GM06990 (cell line): ENCODE measurements at regions not wholly inside any gene's neighbourhood (a gene's known extent, or its start where the extent isn't known, plus 50 kb on each side); places are given as distances from the start of the nearest gene placed in this dataset.

ENCODE experiments used
- DNase-seq: peaks from one replicate; pipeline ENCODE4 v3.0.0-alpha.2; 2011; ENCODE audit not compliant: insufficient read length; ENCODE audit errors: extremely low read depth
- H3K27me3 ChIP-seq: replicated peaks from 2 replicates; pipeline ENCODE4 v1.6.0; 2011; ENCODE audit warnings: low read length; ENCODE audit not compliant: control insufficient read depth, insufficient read depth
- H3K36me3 ChIP-seq: 2 replicates; pipeline ENCODE4 v1.5.1; 2011; ENCODE audit warnings: low read length; ENCODE audit not compliant: control insufficient read depth, insufficient read depth
- H3K4me3 ChIP-seq: replicated peaks from 2 replicates; pipeline ENCODE4 v1.5.1; 2011; ENCODE audit warnings: low read depth, mild to moderate bottlenecking, control low read depth, low read length
- TF ChIP-seq, protein P1 (sequence below): IDR thresholded peaks from 2 replicates; pipeline ENCODE4 v1.5.1; 2011; ENCODE audit warnings: low read length, control low read depth, mild to moderate bottlenecking, inconsistent platforms; ENCODE audit not compliant: insufficient read depth, poor library complexity, severe bottlenecking

- Histone ChIP-seq H3K36me3 (no peaks in the 10 kb centered on the region), H3K4me3 (no peak overlapping the region), H3K27me3 (no peaks in the 10 kb centered on the region)
- DNase-seq, result no peak
- TF ChIP-seq, protein P1, sequence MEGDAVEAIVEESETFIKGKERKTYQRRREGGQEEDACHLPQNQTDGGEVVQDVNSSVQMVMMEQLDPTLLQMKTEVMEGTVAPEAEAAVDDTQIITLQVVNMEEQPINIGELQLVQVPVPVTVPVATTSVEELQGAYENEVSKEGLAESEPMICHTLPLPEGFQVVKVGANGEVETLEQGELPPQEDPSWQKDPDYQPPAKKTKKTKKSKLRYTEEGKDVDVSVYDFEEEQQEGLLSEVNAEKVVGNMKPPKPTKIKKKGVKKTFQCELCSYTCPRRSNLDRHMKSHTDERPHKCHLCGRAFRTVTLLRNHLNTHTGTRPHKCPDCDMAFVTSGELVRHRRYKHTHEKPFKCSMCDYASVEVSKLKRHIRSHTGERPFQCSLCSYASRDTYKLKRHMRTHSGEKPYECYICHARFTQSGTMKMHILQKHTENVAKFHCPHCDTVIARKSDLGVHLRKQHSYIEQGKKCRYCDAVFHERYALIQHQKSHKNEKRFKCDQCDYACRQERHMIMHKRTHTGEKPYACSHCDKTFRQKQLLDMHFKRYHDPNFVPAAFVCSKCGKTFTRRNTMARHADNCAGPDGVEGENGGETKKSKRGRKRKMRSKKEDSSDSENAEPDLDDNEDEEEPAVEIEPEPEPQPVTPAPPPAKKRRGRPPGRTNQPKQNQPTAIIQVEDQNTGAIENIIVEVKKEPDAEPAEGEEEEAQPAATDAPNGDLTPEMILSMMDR, result no peak
Measured at GRCh38 chr13:74274916-74275315, 140.7 kb upstream of the KLF12 start.

DNA sequence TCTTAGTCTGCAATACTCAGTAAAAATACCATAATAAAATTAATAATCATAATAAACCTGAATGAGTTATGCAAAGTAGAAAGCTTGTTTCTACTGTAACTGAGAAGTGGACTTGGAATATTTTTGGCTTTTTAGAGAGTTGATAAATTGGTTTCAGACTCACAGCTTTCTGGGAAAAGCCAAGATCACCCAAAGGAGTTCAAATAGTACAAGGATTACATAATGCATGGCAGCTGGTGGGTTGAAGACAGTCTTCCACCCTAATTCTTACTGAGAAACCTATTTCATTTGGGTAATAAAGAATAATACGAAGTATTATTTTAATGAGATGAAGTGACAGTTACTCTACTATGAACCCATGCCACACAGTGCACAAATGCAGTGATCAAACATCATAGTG, 139.4 kb upstream of the KLF12 start:
- TF ChIP-seq, protein P1, result no peak
- H3K4me3 ChIP-seq, result no peak overlapping the region
- no peak for DNase-seq
- no peaks in the 10 kb centered on the region for H3K27me3 ChIP-seq
- H3K36me3 ChIP-seq, result no peaks in the 10 kb centered on the region

DNA sequence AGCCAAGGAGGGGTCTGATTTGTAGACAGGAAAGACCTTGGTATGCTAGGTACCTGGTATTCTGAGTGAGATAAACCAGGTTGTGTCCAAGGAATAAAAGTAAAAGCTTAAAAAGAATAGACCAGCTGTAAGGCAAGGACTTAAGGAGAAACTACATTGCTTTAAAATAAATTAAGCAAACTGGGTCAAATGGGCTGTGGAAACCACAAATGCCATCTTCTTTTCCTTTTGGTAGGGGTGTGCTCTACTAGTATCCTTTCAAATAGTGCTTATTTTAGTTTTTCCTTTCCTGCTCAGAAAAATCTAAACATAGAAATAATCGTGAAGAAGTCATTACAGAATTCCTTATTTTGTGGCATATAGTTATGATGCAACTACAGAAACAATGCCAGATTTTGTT, 138.6 kb upstream of the KLF12 start:
- no peak for DNase-seq
- TF ChIP-seq, protein P1, result no peak

DNA sequence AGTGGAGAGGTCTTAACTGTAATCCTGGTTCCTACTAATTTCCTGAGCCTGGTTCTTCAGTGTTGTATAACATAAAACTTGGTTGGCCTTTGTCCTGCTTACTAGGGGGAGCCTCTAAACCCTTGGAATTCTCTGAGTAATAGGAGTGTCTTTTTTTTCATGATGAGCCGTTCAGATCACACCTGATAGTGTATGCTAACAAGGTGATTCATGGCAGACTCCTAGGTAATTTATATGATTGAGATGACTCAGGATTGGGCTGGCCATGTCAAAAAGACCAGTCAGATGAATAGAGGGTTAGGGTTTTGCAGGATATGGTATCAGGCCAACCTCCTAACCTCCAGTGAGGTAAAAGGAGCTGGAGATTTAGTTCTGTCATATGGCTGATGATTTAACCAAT, 135.8 kb upstream of the KLF12 start:
- Histone ChIP-seq H3K36me3 (no peaks in the 10 kb centered on the region), H3K27me3 (no peaks in the 10 kb centered on the region), H3K4me3 (no peak overlapping the region)
- no peak for DNase-seq
- TF ChIP-seq, protein P1, result no peak

More for the DNA sequence above, 138.6 kb upstream of the KLF12 start:
- no peak overlapping the region for H3K4me3 ChIP-seq
- no peaks in the 10 kb centered on the region for H3K36me3 ChIP-seq
- H3K27me3 ChIP-seq, result no peaks in the 10 kb centered on the region

DNA sequence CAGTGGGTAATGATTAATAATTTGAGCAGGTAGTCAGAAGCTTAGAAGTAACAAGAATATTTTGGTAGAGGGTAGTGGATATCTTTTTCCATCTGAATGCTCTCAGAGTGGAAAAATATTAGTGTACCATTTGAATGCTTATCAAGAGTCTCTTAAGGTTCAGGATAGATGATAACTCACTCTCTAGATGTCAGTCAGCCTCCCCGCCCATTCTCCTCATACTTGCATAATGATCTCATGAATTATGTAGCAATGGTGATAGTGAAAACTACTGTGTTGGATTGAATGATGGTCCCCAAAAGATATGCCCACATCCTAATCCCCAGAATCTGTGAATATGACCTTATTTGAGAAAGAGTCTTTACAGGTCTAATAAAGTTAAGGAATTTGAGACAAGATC, 132.7 kb upstream of the KLF12 start:
- Histone ChIP-seq H3K27me3 (no peaks in the 10 kb centered on the region), H3K4me3 (no peak overlapping the region), H3K36me3 (no peaks in the 10 kb centered on the region)
- TF ChIP-seq, protein P1, result no peak
- DNase-seq, result no peak

GRCh38 chr13:74266309-74266708, 132.1 kb upstream of the KLF12 start:
- no peak for DNase-seq
- Histone ChIP-seq H3K36me3 (no peaks in the 10 kb centered on the region), H3K4me3 (no peak overlapping the region), H3K27me3 (no peaks in the 10 kb centered on the region)
- TF ChIP-seq, protein P1, result no peak
